ENCODE measurements at regions not wholly inside any gene's neighbourhood (a gene's known extent, or its start where the extent isn't known, plus 50 kb on each side); places are given as distances from the start of the nearest gene placed in this dataset.

DNA sequence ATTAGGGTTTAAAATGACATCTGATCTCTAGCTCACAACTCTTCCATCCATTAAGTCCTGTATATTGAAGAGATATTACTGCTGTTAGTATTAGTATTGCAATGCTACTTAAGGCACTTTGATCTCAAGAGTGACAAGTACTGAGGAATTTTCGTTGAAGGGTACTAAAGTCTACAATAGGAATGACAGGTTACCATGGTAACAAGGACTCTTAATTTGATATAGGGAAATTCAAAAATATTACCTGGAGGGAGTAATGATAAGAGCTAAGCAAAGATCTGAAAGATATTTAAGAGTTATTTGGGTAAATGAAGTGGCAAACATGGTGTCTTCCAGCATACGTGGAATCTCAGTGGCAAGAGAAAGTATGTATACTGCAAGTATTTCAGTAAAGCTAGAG, 518.0 kb upstream of the SLC35B3 start:
- TF ChIP-seq, protein P1, sequence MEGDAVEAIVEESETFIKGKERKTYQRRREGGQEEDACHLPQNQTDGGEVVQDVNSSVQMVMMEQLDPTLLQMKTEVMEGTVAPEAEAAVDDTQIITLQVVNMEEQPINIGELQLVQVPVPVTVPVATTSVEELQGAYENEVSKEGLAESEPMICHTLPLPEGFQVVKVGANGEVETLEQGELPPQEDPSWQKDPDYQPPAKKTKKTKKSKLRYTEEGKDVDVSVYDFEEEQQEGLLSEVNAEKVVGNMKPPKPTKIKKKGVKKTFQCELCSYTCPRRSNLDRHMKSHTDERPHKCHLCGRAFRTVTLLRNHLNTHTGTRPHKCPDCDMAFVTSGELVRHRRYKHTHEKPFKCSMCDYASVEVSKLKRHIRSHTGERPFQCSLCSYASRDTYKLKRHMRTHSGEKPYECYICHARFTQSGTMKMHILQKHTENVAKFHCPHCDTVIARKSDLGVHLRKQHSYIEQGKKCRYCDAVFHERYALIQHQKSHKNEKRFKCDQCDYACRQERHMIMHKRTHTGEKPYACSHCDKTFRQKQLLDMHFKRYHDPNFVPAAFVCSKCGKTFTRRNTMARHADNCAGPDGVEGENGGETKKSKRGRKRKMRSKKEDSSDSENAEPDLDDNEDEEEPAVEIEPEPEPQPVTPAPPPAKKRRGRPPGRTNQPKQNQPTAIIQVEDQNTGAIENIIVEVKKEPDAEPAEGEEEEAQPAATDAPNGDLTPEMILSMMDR (IDR thresholded peaks at IDR 0.05), result no peak
- TF ChIP-seq POLR2A (IDR thresholded peaks at IDR 0.05), result no peak
